ENCODE measurements at regions not wholly inside any gene's neighbourhood (a gene's known extent, or its start where the extent isn't known, plus 50 kb on each side); places are given as distances from the start of the nearest gene placed in this dataset.

- 57 to 80% (median 74%) methylated on average over 3 of the region's 3 CpGs for WGBS, 3 donors
- Histone ChIP-seq H3K9me3 (no peaks in the 10 kb centered on the region), H3K4me3 (no peak overlapping the region), H3K36me3 (no peaks in the 10 kb centered on the region), H3K4me1 (ENCODE audit: insufficient read depth) (no peaks in the 10 kb centered on the region), H3K27me3 (no peaks in the 10 kb centered on the region), H3K27ac (no peak overlapping the region)
- no peak for DNase-seq
- intact Hi-C loops (cut with DNase I): no loop called here
- no peak for TF ChIP-seq POLR2A (IDR thresholded peaks at IDR 0.05)
- TF ChIP-seq CTCF (IDR thresholded peaks at IDR 0.05): no peak
- TF ChIP-seq EP300 (IDR thresholded peaks at IDR 0.05): no peak
These were observed 369.4 kb upstream of the IMPG1 start for GRCh38 chr6:76441875-76442274.

DNA sequence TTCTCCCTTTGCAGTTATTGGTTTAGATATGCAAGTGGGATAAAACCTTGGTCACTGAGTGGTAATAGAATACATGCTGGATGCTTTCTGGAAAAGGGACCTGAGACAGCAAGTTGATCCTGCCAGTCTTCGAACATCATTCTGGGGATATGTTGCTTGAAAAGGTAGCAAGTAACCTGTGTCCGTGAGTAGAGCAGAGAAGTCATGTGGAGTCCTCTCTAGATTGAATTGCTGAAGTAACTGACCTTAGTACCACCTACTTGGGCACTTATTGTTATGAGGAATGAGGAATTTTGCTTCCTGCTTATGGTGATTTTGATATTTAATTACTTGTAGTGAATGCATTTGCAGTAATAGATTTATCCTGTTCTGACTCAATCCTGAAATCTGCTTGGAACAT is 367.3 kb upstream of the IMPG1 start:
- no peak overlapping the region for H3K27ac ChIP-seq
- H3K4me1 ChIP-seq (ENCODE audit: insufficient read depth): no peaks in the 10 kb centered on the region
- no peaks in the 10 kb centered on the region for H3K27me3 ChIP-seq
- no peaks in the 10 kb centered on the region for H3K9me3 ChIP-seq
- H3K4me3 ChIP-seq: no peak overlapping the region
- WGBS, 3 donors: 81 to 94% (median 92%) methylated on average over 2 of the region's 2 CpGs
- DNase-seq: no peak
- H3K36me3 ChIP-seq: no peaks in the 10 kb centered on the region
- no peak for TF ChIP-seq CTCF (IDR thresholded peaks at IDR 0.05)
- no peak for TF ChIP-seq POLR2A (IDR thresholded peaks at IDR 0.05)
- TF ChIP-seq EP300 (IDR thresholded peaks at IDR 0.05): no peak
- intact Hi-C loops (cut with DNase I): no loop called here

GRCh38 chr6:76438768-76439167 is 366.3 kb upstream of the IMPG1 start:
- no peak for TF ChIP-seq EP300 (IDR thresholded peaks at IDR 0.05)
- no peak for TF ChIP-seq CTCF (IDR thresholded peaks at IDR 0.05)
- TF ChIP-seq POLR2A (IDR thresholded peaks at IDR 0.05): no peak
- no peaks in the 10 kb centered on the region for H3K4me1 ChIP-seq (ENCODE audit: insufficient read depth)
- intact Hi-C loops (cut with DNase I): no loop called here
- no peaks in the 10 kb centered on the region for H3K9me3 ChIP-seq
- H3K27me3 ChIP-seq: no peaks in the 10 kb centered on the region
- H3K36me3 ChIP-seq: no peaks in the 10 kb centered on the region
- no peak overlapping the region for H3K27ac ChIP-seq
- no peak for DNase-seq
- WGBS, 3 donors: 0 to 10% (median 3%) methylated on average over 1 of the region's 1 CpG
- no peak overlapping the region for H3K4me3 ChIP-seq

GRCh38 chr6:76435174-76435573 is 362.7 kb upstream of the IMPG1 start:
- no peak for TF ChIP-seq POLR2A (IDR thresholded peaks at IDR 0.05)
- TF ChIP-seq CTCF (IDR thresholded peaks at IDR 0.05): no peak
- no peak for TF ChIP-seq EP300 (IDR thresholded peaks at IDR 0.05)
- no peak overlapping the region for H3K27ac ChIP-seq
- no peaks in the 10 kb centered on the region for H3K27me3 ChIP-seq
- intact Hi-C loops (cut with DNase I): no loop called here
- no peak overlapping the region for H3K4me3 ChIP-seq
- WGBS, 3 donors: 69 to 70% (median 70%) methylated on average over 1 of the region's 1 CpG
- H3K36me3 ChIP-seq: no peaks in the 10 kb centered on the region
- H3K9me3 ChIP-seq: no peaks in the 10 kb centered on the region
- DNase-seq: no peak
- H3K4me1 ChIP-seq (ENCODE audit: insufficient read depth): no peaks in the 10 kb centered on the region
